GM18951 (cell line): ENCODE measurements at regions not wholly inside any gene's neighbourhood (a gene's known extent, or its start where the extent isn't known, plus 50 kb on each side); places are given as distances from the start of the nearest gene placed in this dataset.
"Not testable (repeated sequence)": the region's sequence is repeated elsewhere in the genome, so short reads cannot be mapped to it uniquely, and the experiment has no call there.

ENCODE experiments used
- POLR2A ChIP-seq: IDR thresholded peaks from 4 replicates; pipeline ENCODE4 v1.6.1; 2011; ENCODE audit warnings: mild to moderate bottlenecking; ENCODE audit not compliant: insufficient read length, insufficient read depth; ENCODE audit errors: extremely low read depth
- in situ Hi-C: fragments of 300-500 bp; cut with MboI; formaldehyde crosslinking; loops from one replicate; pipeline ENCODE4 v1.12.0; 2022; ENCODE audit warnings: low sequenced_read_pairs, mixed read lengths, inconsistent platforms; ENCODE audit not compliant: unreplicated experiment

- in situ Hi-C loops, result no loop called here
- no peak for TF ChIP-seq POLR2A
Measured at GRCh38 chr1:201634261-201634660, 95.3 kb downstream of the NAV1 start.

GRCh38 chr1:201636097-201636496 lies 97.2 kb downstream of the NAV1 start:
- in situ Hi-C loops, result no loop called here
- TF ChIP-seq POLR2A, result no peak

GRCh38 chr1:201636510-201636971 lies 97.6 kb downstream of the NAV1 start:
- in situ Hi-C loops, result no loop called here
- no peak for TF ChIP-seq POLR2A

- in situ Hi-C loops, result no loop called here
- TF ChIP-seq POLR2A, result no peak
Measured at GRCh38 chr1:201637282-201638079, 98.6 kb downstream of the NAV1 start.

GRCh38 chr1:201639391-201639790 lies 100.5 kb downstream of the NAV1 start:
- in situ Hi-C loops, result no loop called here
- TF ChIP-seq POLR2A, result no peak

- in situ Hi-C loops, result no loop called here
- no peak for TF ChIP-seq POLR2A
Measured at GRCh38 chr1:201639826-201640225, 100.9 kb downstream of the NAV1 start.

- in situ Hi-C loops, result no loop called here
Measured at GRCh38 chr1:201640624-201641023, 101.7 kb downstream of the NAV1 start.

GRCh38 chr1:201641524-201642253 lies 102.8 kb downstream of the NAV1 start:
- in situ Hi-C loops, result no loop called here

More at GRCh38 chr1:201640624-201641023, 101.7 kb downstream of the NAV1 start:
- TF ChIP-seq POLR2A, result no peak

GRCh38 chr1:201643835-201644104 lies 104.8 kb downstream of the NAV1 start:
- in situ Hi-C loops, result no loop called here
- TF ChIP-seq POLR2A, result no peak

More at GRCh38 chr1:201641524-201642253, 102.8 kb downstream of the NAV1 start:
- TF ChIP-seq POLR2A, result no peak

- no peak for TF ChIP-seq POLR2A
- in situ Hi-C loops, result no loop called here
Measured at GRCh38 chr1:201644197-201644596, 105.3 kb downstream of the NAV1 start.

- in situ Hi-C loops, result not testable (repeated sequence)
Measured at GRCh38 chr1:201645000-201645399, 106.1 kb downstream of the NAV1 start.

- in situ Hi-C loops, result no loop called here
Measured at GRCh38 chr1:201645956-201646355, 107.0 kb downstream of the NAV1 start.

GRCh38 chr1:201646411-201647022 lies 107.6 kb downstream of the NAV1 start:
- no peak for TF ChIP-seq POLR2A
- in situ Hi-C loops, result no loop called here

More at GRCh38 chr1:201645956-201646355, 107.0 kb downstream of the NAV1 start:
- no peak for TF ChIP-seq POLR2A

- in situ Hi-C loops, result no loop called here
- no peak for TF ChIP-seq POLR2A
Measured at GRCh38 chr1:201647094-201647493, 108.2 kb downstream of the NAV1 start.

- in situ Hi-C loops, result no loop called here
- no peak for TF ChIP-seq POLR2A
Measured at GRCh38 chr1:201647722-201648065, 108.8 kb downstream of the NAV1 start.
